AG09309 (cell line): ENCODE measurements at regions not wholly inside any gene's neighbourhood (a gene's known extent, or its start where the extent isn't known, plus 50 kb on each side); places are given as distances from the start of the nearest gene placed in this dataset.

Experiments used
- DNase-seq: peaks from one replicate; pipeline ENCODE4 v3.0.0-alpha.2; 2010; ENCODE audit warnings: low read depth
- H3K4me3 ChIP-seq: 2 replicates; pipeline ENCODE4 v1.5.1; 2011; ENCODE audit warnings: mild to moderate bottlenecking, low read depth, low read length, moderate library complexity; ENCODE audit not compliant: control insufficient read depth
- CTCF ChIP-seq: IDR thresholded peaks from 2 replicates; pipeline ENCODE4 v1.5.1; 2011; ENCODE audit warnings: mild to moderate bottlenecking, low read depth, low read length, inconsistent platforms; ENCODE audit not compliant: insufficient read depth, control insufficient read depth; ENCODE audit errors: missing control alignments

- H3K4me3 ChIP-seq, result no peak overlapping the region
- no peak for DNase-seq
- TF ChIP-seq CTCF, result no peak
Measured at GRCh38 chr4:14816623-14817261, 185.5 kb upstream of the CPEB2 start.

GRCh38 chr4:14824189-14824588 is 178.1 kb upstream of the CPEB2 start:
- TF ChIP-seq CTCF, result no peak
- DNase-seq, result no peak

GRCh38 chr4:14827111-14827510 is 175.2 kb upstream of the CPEB2 start:
- TF ChIP-seq CTCF, result no peak
- H3K4me3 ChIP-seq, result no peak overlapping the region
- no peak for DNase-seq

More at GRCh38 chr4:14824189-14824588, 178.1 kb upstream of the CPEB2 start:
- H3K4me3 ChIP-seq, result no peak overlapping the region

- DNase-seq, result no peak
- no peak for TF ChIP-seq CTCF
- no peak overlapping the region for H3K4me3 ChIP-seq
Measured at GRCh38 chr4:14829795-14830194, 172.5 kb upstream of the CPEB2 start.

GRCh38 chr4:14831416-14831815 is 170.9 kb upstream of the CPEB2 start:
- TF ChIP-seq CTCF, result no peak
- H3K4me3 ChIP-seq, result no peak overlapping the region
- no peak for DNase-seq

GRCh38 chr4:14833053-14833452 is 169.2 kb upstream of the CPEB2 start:
- no peak overlapping the region for H3K4me3 ChIP-seq
- no peak for TF ChIP-seq CTCF
- DNase-seq, result no peak
